ENCODE measurements at regions not wholly inside any gene's neighbourhood (a gene's known extent, or its start where the extent isn't known, plus 50 kb on each side); places are given as distances from the start of the nearest gene placed in this dataset.

GRCh38 chr2:122412360-122412759 lies 656.9 kb downstream of the TSN start:
- H2BK15ac ChIP-seq (ENCODE audit: low read length), result no peak overlapping the region
- ChIA-PET CTCF (ENCODE audit: partially characterized antibody) (no interaction called here), POLR2A (ENCODE audit: partially characterized antibody) (no interaction called here)
- no peak overlapping the region for H2BK5ac ChIP-seq (ENCODE audit: low read depth, low read length)
- no peak overlapping the region for H3K56ac ChIP-seq (replicated peaks; ENCODE audit: insufficient read length, low read depth, low read length)
- no peak overlapping the region for H3K4ac ChIP-seq (replicated peaks; ENCODE audit: insufficient read length, low read depth, low read length)
- no peak overlapping the region for H2AFZ ChIP-seq (ENCODE audit: low read length)
- no peak for FAIRE-seq
- no peak overlapping the region for H2BK12ac ChIP-seq (ENCODE audit: low read depth, low read length)
- H3K36me3 ChIP-seq (ENCODE audit: control insufficient read depth in 2 of 4, insufficient read depth in 4 of 4, low read length in 3 of 4), result no peaks in the 10 kb centered on the region
- H3K79me1 ChIP-seq (ENCODE audit: low read depth, low read length), result no peaks in the 10 kb centered on the region
- H4K8ac ChIP-seq (ENCODE audit: extremely low read depth, insufficient read depth, low read length), result no peak overlapping the region
- peaks cover 4 to 7% of the 10 kb centered on the region in 2 experiments; a peak in 3 of 4 replicates for H3K9me3 ChIP-seq (ENCODE audit: insufficient read depth in 2 of 2, low read depth in 1 of 2, low read length in 1 of 2)
- H4K5ac ChIP-seq (ENCODE audit: insufficient read length, low read depth, low read length), result no peak overlapping the region
- H3K23me2 ChIP-seq (ENCODE audit: low read depth, low read length), result peaks cover 2% of the 10 kb centered on the region; the same call in 1 of the 2 replicates
- H4K91ac ChIP-seq (replicated peaks; ENCODE audit: insufficient read length, low read length), result no peak overlapping the region
- WGBS, 2 experiments (ENCODE audit: extremely low coverage in 1 of 2, insufficient coverage in 1 of 2, insufficient read length in 1 of 2, insufficient replicate concordance in 2 of 2, low coverage in 1 of 2, low lambda C conversion rate in 2 of 2, missing lambda C conversion rate in 1 of 2), result 94% methylated on average over 6 of the region's 6 CpGs; no CpG with 5 or more reads in 1 of the 2 experiments
- peaks cover 0 to 2% of the 10 kb centered on the region in 2 experiments for H4K20me1 ChIP-seq (replicated peaks in 1 of 2; ENCODE audit: control insufficient read depth in 1 of 2, insufficient read depth in 2 of 2, low read length in 2 of 2)
- H2BK20ac ChIP-seq (ENCODE audit: low read length), result no peak overlapping the region
- no peak overlapping the region for H3K4me2 ChIP-seq (ENCODE audit: insufficient read depth in 1 of 2, low read depth in 2 of 2, low read length in 2 of 2)
- H3K4me1 ChIP-seq (replicated peaks in 1 of 4; ENCODE audit: control insufficient read depth in 3 of 4, insufficient read depth in 4 of 4, low read length in 3 of 4), result no peaks in the 10 kb centered on the region
- H3K18ac ChIP-seq (ENCODE audit: extremely low read depth, low read length), result no peak overlapping the region
- no peak overlapping the region for H3K9ac ChIP-seq (replicated peaks in 1 of 4; ENCODE audit: extremely low read depth in 1 of 4, low read depth in 3 of 4, low read length in 3 of 4)
- H2AK5ac ChIP-seq (ENCODE audit: low read depth, low read length), result no peak overlapping the region
- H3K23ac ChIP-seq (ENCODE audit: insufficient read length), result no peak overlapping the region
- H3K27ac ChIP-seq (ENCODE audit: low read depth, low read length), result no peak overlapping the region
- no peak overlapping the region for H3K4me3 ChIP-seq (ENCODE audit: extremely low read depth in 1 of 4, insufficient read depth in 2 of 4, low read depth in 3 of 4, low read length in 4 of 4)
- TF ChIP-seq CTBP2 (IDR thresholded peaks at IDR 0.05; ENCODE audit: borderline replicate concordance, insufficient read depth, insufficient read length, low read length) (no peak), NRF1 (IDR thresholded peaks at IDR 0.05; ENCODE audit: low read depth, low read length) (no peak), TBP (IDR thresholded peaks at IDR 0.05; ENCODE audit: low read depth, low read length) (no peak), SRF (IDR thresholded peaks at IDR 0.05; ENCODE audit: low read depth, low read length) (no peak)
- H3K14ac ChIP-seq (ENCODE audit: insufficient read length), result no peak overlapping the region
- H3K27me3 ChIP-seq (replicated peaks in 1 of 4; ENCODE audit: control insufficient read depth in 3 of 4, extremely low read depth in 1 of 4, insufficient read depth in 3 of 4, low read length in 3 of 4), result no peaks in the 10 kb centered on the region
- no peaks in the 10 kb centered on the region for H3K79me2 ChIP-seq (ENCODE audit: control insufficient read depth in 1 of 2, insufficient read depth in 2 of 2, low read length in 2 of 2)
- no peak for DNase-seq (ENCODE audit: low read depth in 1 of 2, low spot score in 2 of 2)
- no peak overlapping the region for H2BK120ac ChIP-seq (replicated peaks; ENCODE audit: low read depth, low read length)
